ENCODE measurements at regions not wholly inside any gene's neighbourhood (a gene's known extent, or its start where the extent isn't known, plus 50 kb on each side); places are given as distances from the start of the nearest gene placed in this dataset.

- DNase-seq (ENCODE audit: low read depth, low spot score): no peak
- CTCF ChIA-PET: no interaction called here
- TF ChIP-seq CTCF (IDR thresholded peaks at IDR 0.05; ENCODE audit: insufficient read depth, low read length, missing control alignments): no peak
- H3K4me3 ChIP-seq (ENCODE audit: low read depth, low read length): no peak overlapping the region
- POLR2A ChIA-PET: no interaction called here
These were observed 649.9 kb upstream of the API5 start for GRCh38 chr11:42661942-42662341.

- no peak overlapping the region for H3K4me3 ChIP-seq (ENCODE audit: low read depth, low read length)
- ChIA-PET CTCF (no interaction called here), POLR2A (no interaction called here)
- no peak for DNase-seq (ENCODE audit: low read depth, low spot score)
- TF ChIP-seq CTCF (IDR thresholded peaks at IDR 0.05; ENCODE audit: insufficient read depth, low read length, missing control alignments): no peak
These were observed 642.4 kb upstream of the API5 start for GRCh38 chr11:42669248-42669976.

GRCh38 chr11:42674436-42674835 lies 637.4 kb upstream of the API5 start:
- POLR2A ChIA-PET: no interaction called here
- TF ChIP-seq CTCF (IDR thresholded peaks at IDR 0.05; ENCODE audit: insufficient read depth, low read length, missing control alignments): no peak
- CTCF ChIA-PET: no interaction called here
- DNase-seq (ENCODE audit: low read depth, low spot score): no peak
- no peak overlapping the region for H3K4me3 ChIP-seq (ENCODE audit: low read depth, low read length)

- ChIA-PET POLR2A (no interaction called here), CTCF (no interaction called here)
- H3K4me3 ChIP-seq (ENCODE audit: low read depth, low read length): no peak overlapping the region
- DNase-seq (ENCODE audit: low read depth, low spot score): no peak
- no peak for TF ChIP-seq CTCF (IDR thresholded peaks at IDR 0.05; ENCODE audit: insufficient read depth, low read length, missing control alignments)
These were observed 604.3 kb upstream of the API5 start for GRCh38 chr11:42707541-42707940.

DNA sequence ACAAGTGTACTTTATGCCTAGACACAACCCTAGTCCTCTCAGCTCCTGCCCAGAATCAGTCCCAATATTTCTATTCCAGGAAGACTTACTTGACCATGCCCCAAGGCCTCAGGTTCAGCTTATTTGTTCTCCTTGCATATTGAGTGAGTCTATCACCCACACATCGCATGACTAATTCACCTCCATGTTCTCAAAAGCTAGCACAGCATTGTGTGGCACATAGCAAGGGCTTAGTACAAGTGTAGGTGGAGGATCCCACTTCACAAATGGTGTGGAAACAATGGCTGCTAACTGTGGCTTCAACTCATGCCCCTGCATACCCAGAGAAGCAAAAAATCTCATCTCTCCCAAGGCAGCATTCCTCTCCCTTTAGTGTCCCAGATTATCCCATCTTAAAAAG lies 602.6 kb upstream of the API5 start:
- CTCF ChIA-PET: no interaction called here
- TF ChIP-seq CTCF (IDR thresholded peaks at IDR 0.05; ENCODE audit: insufficient read depth, low read length, missing control alignments): no peak
- DNase-seq (ENCODE audit: low read depth, low spot score): no peak
- no peak overlapping the region for H3K4me3 ChIP-seq (ENCODE audit: low read depth, low read length)
- POLR2A ChIA-PET: no interaction called here

GRCh38 chr11:42713279-42713678 lies 598.5 kb upstream of the API5 start:
- ChIA-PET CTCF (no interaction called here), POLR2A (no interaction called here)
- TF ChIP-seq CTCF (IDR thresholded peaks at IDR 0.05; ENCODE audit: insufficient read depth, low read length, missing control alignments): no peak
- H3K4me3 ChIP-seq (ENCODE audit: low read depth, low read length): no peak overlapping the region
- DNase-seq (ENCODE audit: low read depth, low spot score): no peak

Measured in AG04449 (cell line).